ENCODE measurements at regions not wholly inside any gene's neighbourhood (a gene's known extent, or its start where the extent isn't known, plus 50 kb on each side); places are given as distances from the start of the nearest gene placed in this dataset.

- TF ChIP-seq YY1 (IDR thresholded peaks at IDR 0.05; ENCODE audit: insufficient read depth, insufficient read length) (no peak), SUZ12 (IDR thresholded peaks at IDR 0.05; ENCODE audit: extremely low read depth, insufficient read depth, insufficient read length) (no peak), ZNF274 (IDR thresholded peaks at IDR 0.05; ENCODE audit: low read depth, low read length) (no peak)
Observed at GRCh38 chr6:144651234-144651633, 366.1 kb downstream of the UTRN start.

All from NT2/D1 (cell line).